H1 (cell line): ENCODE measurements at regions not wholly inside any gene's neighbourhood (a gene's known extent, or its start where the extent isn't known, plus 50 kb on each side); places are given as distances from the start of the nearest gene placed in this dataset.

Source experiments
- CTCF ChIA-PET: fragments of 300-600 bp; sonication (Branson Sonifier 250); formaldehyde crosslinking; loops from one replicate; lab custom pipeline; 2021; ENCODE audit not compliant: partially characterized antibody; lab: Charles Lee
- POLR2A ChIA-PET: fragments of 300-600 bp; sonication (Branson Sonifier 250); formaldehyde crosslinking; loops from one replicate; lab custom pipeline; 2021; ENCODE audit warnings: inconsistent platforms; ENCODE audit not compliant: partially characterized antibody; lab: Charles Lee
- DNase-seq, 2 experiments: peaks; one replicate each; pipeline versions ENCODE4 v3.0.0 to v3.0.0-alpha.2; 2010 to 2022; ENCODE audit warnings: low spot score in 2 of 2, low read depth in 1 of 2, mixed read lengths in 1 of 2
- FAIRE-seq: peaks from 2 replicates; lab custom pipeline; 2011; peaks lifted over from hg19 to GRCh38; lab: Jason Lieb, UNC
- H2AFZ ChIP-seq: 2 replicates; pipeline ENCODE4 v1.8.1; 2012; ENCODE audit warnings: low read length, inconsistent platforms
- H2AK5ac ChIP-seq: 2 replicates; pipeline ENCODE4 v1.6.1; 2013; ENCODE audit warnings: low read depth, low read length
- H2BK120ac ChIP-seq: replicated peaks from 2 replicates; pipeline ENCODE3; 2013; ENCODE audit warnings: low read depth, low read length, inconsistent platforms
- H2BK12ac ChIP-seq: 2 replicates; pipeline ENCODE4 v1.6.1; 2013; ENCODE audit warnings: low read depth, low read length
- H2BK15ac ChIP-seq: 2 replicates; pipeline ENCODE4 v1.6.1; 2013; ENCODE audit warnings: low read length
- H2BK20ac ChIP-seq: 2 replicates; pipeline ENCODE4 v1.6.1; 2013; ENCODE audit warnings: low read length
- H2BK5ac ChIP-seq: 2 replicates; pipeline ENCODE4 v1.6.1; 2013; ENCODE audit warnings: low read depth, low read length
- H3K14ac ChIP-seq: 2 replicates; pipeline ENCODE4 v1.6.1; 2013; ENCODE audit warnings: inconsistent platforms; ENCODE audit not compliant: insufficient read length
- H3K18ac ChIP-seq: 2 replicates; pipeline ENCODE4 v1.6.1; 2013; ENCODE audit warnings: low read length; ENCODE audit errors: extremely low read depth
- H3K23ac ChIP-seq: 2 replicates; pipeline ENCODE4 v1.6.1; 2013; ENCODE audit warnings: inconsistent platforms; ENCODE audit not compliant: insufficient read length
- H3K23me2 ChIP-seq: 2 replicates; pipeline ENCODE4 v1.6.1; 2013; ENCODE audit warnings: low read depth, low read length
- H3K27ac ChIP-seq: 2 replicates; pipeline ENCODE4 v1.6.1; 2011; ENCODE audit warnings: low read depth, low read length, inconsistent platforms
- H3K27me3 ChIP-seq, 4 experiments: replicated peaks in 1 of 4; 1 replicate in 1 of 4; 2 replicates in 3 of 4; pipeline versions ENCODE4 v1.6.1 to v1.8.1; 2011 to 2013; ENCODE audit warnings: low read length in 3 of 4, mild to moderate bottlenecking in 3 of 4, inconsistent platforms in 2 of 4, mixed read lengths in 2 of 4, moderate library complexity in 1 of 4; ENCODE audit not compliant: control insufficient read depth in 3 of 4, insufficient read depth in 3 of 4; ENCODE audit errors: extremely low read depth in 1 of 4
- H3K36me3 ChIP-seq, 4 experiments: 2 replicates each; pipeline versions ENCODE4 v1.6.1 to v1.8.1; 2011 to 2013; ENCODE audit warnings: mild to moderate bottlenecking in 4 of 4, low read length in 3 of 4, moderate library complexity in 2 of 4, control low read depth in 1 of 4, inconsistent platforms in 1 of 4; ENCODE audit not compliant: insufficient read depth in 4 of 4, control insufficient read depth in 2 of 4
- H3K4ac ChIP-seq: replicated peaks from 2 replicates; pipeline ENCODE3; 2013; ENCODE audit warnings: low read length, low read depth, mixed read lengths, inconsistent platforms; ENCODE audit not compliant: insufficient read length
- H3K4me1 ChIP-seq, 4 experiments: replicated peaks in 1 of 4; 1 replicate in 1 of 4; 2 replicates in 3 of 4; pipeline versions ENCODE4 v1.6.1 to v1.8.1; 2011 to 2013; ENCODE audit warnings: low read length in 3 of 4, inconsistent platforms in 2 of 4, mixed read lengths in 1 of 4; ENCODE audit not compliant: insufficient read depth in 4 of 4, control insufficient read depth in 3 of 4
- H3K4me2 ChIP-seq, 2 experiments: 2 replicates each; pipeline versions ENCODE4 v1.6.1 to v1.8.1; 2011 to 2013; ENCODE audit warnings: low read depth in 2 of 2, low read length in 2 of 2, control low read depth in 1 of 2, inconsistent platforms in 1 of 2, mild to moderate bottlenecking in 1 of 2; ENCODE audit not compliant: insufficient read depth in 1 of 2
- H3K4me3 ChIP-seq, 4 experiments: fragments of 200-600, 300-600 bp in 1 of 4; sonication (generic), shearing (Covaris generic), sonication (Bioruptor Twin) in 1 of 4; 2 replicates each; pipeline versions ENCODE4 v1.5.1 to v1.8.1; 2011 to 2016; ENCODE audit warnings: low read length in 4 of 4, low read depth in 3 of 4, control low read depth in 2 of 4, inconsistent platforms in 2 of 4, mild to moderate bottlenecking in 2 of 4, mixed read lengths in 1 of 4, moderate library complexity in 1 of 4; ENCODE audit not compliant: insufficient read depth in 2 of 4; ENCODE audit errors: extremely low read depth in 1 of 4
- H3K56ac ChIP-seq: replicated peaks from 2 replicates; pipeline ENCODE3; 2013; ENCODE audit warnings: low read depth, mild to moderate bottlenecking, mixed read lengths, low read length, inconsistent platforms; ENCODE audit not compliant: insufficient read length
- H3K79me1 ChIP-seq: 2 replicates; pipeline ENCODE4 v1.6.1; 2013; ENCODE audit warnings: low read depth, low read length, control low read depth
- H3K79me2 ChIP-seq, 2 experiments: 2 replicates each; pipeline versions ENCODE4 v1.6.1 to v1.8.1; 2012 to 2013; ENCODE audit warnings: low read length in 2 of 2, mild to moderate bottlenecking in 2 of 2, inconsistent platforms in 1 of 2; ENCODE audit not compliant: insufficient read depth in 2 of 2, control insufficient read depth in 1 of 2
- H3K9ac ChIP-seq, 4 experiments: replicated peaks in 1 of 4; 1 replicate in 1 of 4; 2 replicates in 3 of 4; pipeline versions ENCODE4 v1.6.1 to v1.8.1; 2011 to 2013; ENCODE audit warnings: low read depth in 3 of 4, low read length in 3 of 4, control low read depth in 2 of 4, mild to moderate bottlenecking in 2 of 4, moderate library complexity in 2 of 4, inconsistent platforms in 1 of 4; ENCODE audit errors: extremely low read depth in 1 of 4
- H3K9me3 ChIP-seq, 2 experiments: 2 replicates each; pipeline versions ENCODE4 v1.6.1 to v1.8.1; 2012 to 2013; ENCODE audit warnings: mild to moderate bottlenecking in 2 of 2, moderate library complexity in 2 of 2, control low read depth in 1 of 2, inconsistent platforms in 1 of 2, low read depth in 1 of 2, low read length in 1 of 2, mixed read lengths in 1 of 2; ENCODE audit not compliant: insufficient read depth in 2 of 2
- H4K20me1 ChIP-seq, 2 experiments: replicated peaks in 1 of 2; 2 replicates each; pipeline versions ENCODE3 to v1.8.1; 2011 to 2013; ENCODE audit warnings: inconsistent platforms in 2 of 2, low read length in 2 of 2, mild to moderate bottlenecking in 1 of 2; ENCODE audit not compliant: insufficient read depth in 2 of 2, control insufficient read depth in 1 of 2
- H4K5ac ChIP-seq: 2 replicates; pipeline ENCODE4 v1.6.1; 2013; ENCODE audit warnings: low read length, low read depth, mixed read lengths, inconsistent platforms; ENCODE audit not compliant: insufficient read length
- H4K8ac ChIP-seq: 2 replicates; pipeline ENCODE4 v1.8.0; 2013; ENCODE audit warnings: mild to moderate bottlenecking, moderate library complexity, low read length, inconsistent platforms; ENCODE audit not compliant: insufficient read depth; ENCODE audit errors: extremely low read depth
- H4K91ac ChIP-seq: replicated peaks from 2 replicates; pipeline ENCODE3; 2013; ENCODE audit warnings: low read length, mixed read lengths, inconsistent platforms; ENCODE audit not compliant: insufficient read length
- WGBS, 2 experiments: shearing (Covaris generic) in 1 of 2; methylation state at CpG; one replicate each; pipeline versions ENCODE4 v1.1.6 to v1.1.7; 2013 to 2015; ENCODE audit warnings: low lambda C conversion rate in 2 of 2, mixed read lengths in 2 of 2, inconsistent platforms in 1 of 2, low coverage in 1 of 2, missing lambda C conversion rate in 1 of 2; ENCODE audit not compliant: insufficient replicate concordance in 2 of 2, insufficient coverage in 1 of 2, insufficient read length in 1 of 2; ENCODE audit errors: extremely low coverage in 1 of 2, missing lambda C conversion rate in 1 of 2; 5-methylcytosine and 5-hydroxymethylcytosine counted together

DNA sequence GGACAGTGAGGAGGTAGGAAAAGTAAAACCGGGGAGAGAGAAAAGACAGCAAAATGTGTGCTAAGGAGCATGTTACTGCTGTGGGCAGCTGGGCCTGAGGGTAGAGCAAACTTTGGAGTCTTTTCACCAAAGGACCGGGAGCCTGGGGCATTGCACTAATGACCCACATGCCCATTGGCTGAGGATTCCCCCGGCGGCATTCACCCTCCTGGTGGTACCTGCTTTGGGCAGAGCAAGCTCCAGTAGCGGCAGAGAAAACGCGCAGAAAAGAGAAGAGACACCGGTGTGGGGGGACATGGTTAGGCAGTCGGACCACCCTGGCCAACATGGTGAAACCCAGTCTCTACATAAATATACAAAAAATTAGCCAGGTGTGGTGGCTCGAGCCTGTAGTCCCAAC is 83.4 kb upstream of the ESRRB start:
- Histone ChIP-seq H2BK12ac (no peak overlapping the region), H4K5ac (no peak overlapping the region), H3K23me2 (peaks cover 2% of the 10 kb centered on the region; the same call in 1 of the 2 replicates), H3K4me3 (no peak overlapping the region), H2AFZ (no peak overlapping the region), H2BK120ac (no peak overlapping the region), H3K56ac (no peak overlapping the region), H3K27ac (no peak overlapping the region), H4K20me1 (no peaks in the 10 kb centered on the region), H3K14ac (no peak overlapping the region), H3K18ac (no peak overlapping the region), H3K79me1 (no peaks in the 10 kb centered on the region; the same call in 1 of the 2 replicates), H3K36me3 (no peaks in the 10 kb centered on the region), H2BK20ac (no peak overlapping the region), H3K9ac (no peak overlapping the region), H3K4me2 (no peak overlapping the region), H3K4me1 (no peaks in the 10 kb centered on the region), H2BK5ac (no peak overlapping the region), H4K91ac (no peak overlapping the region), H3K27me3 (no peaks in the 10 kb centered on the region), H3K79me2 (no peaks in the 10 kb centered on the region), H4K8ac (no peak overlapping the region), H3K23ac (no peak overlapping the region), H2BK15ac (no peak overlapping the region), H3K4ac (no peak overlapping the region), H3K9me3 (no peaks in the 10 kb centered on the region), H2AK5ac (no peak overlapping the region)
- FAIRE-seq: no peak
- 92% methylated on average over 10 of the region's 10 CpGs; no CpG with 5 or more reads in 1 of the 2 experiments for WGBS, 2 experiments
- peak in 1 of 2 experiments; percentile 14 for DNase-seq
- CTCF ChIA-PET: interaction anchor here (0.5 to 1.1 kb wide), 4 partner anchors 9 to 95 kb away, joined by 3 read pairs; no protein-coding TSS in a partner anchor
- POLR2A ChIA-PET: no interaction called here
